ENCODE measurements at regions not wholly inside any gene's neighbourhood (a gene's known extent, or its start where the extent isn't known, plus 50 kb on each side); places are given as distances from the start of the nearest gene placed in this dataset.
"Not testable (repeated sequence)": the region's sequence is repeated elsewhere in the genome, so short reads cannot be mapped to it uniquely, and the experiment has no call there.

GRCh38 chr13:70788074-70788473 is 679.8 kb upstream of the KLHL1 start:
- no peak for DNase-seq (ENCODE audit: low spot score)

GRCh38 chr13:70784207-70784989 is 676.1 kb upstream of the KLHL1 start:
- no peak for DNase-seq (ENCODE audit: low spot score)

- no peak for DNase-seq (ENCODE audit: low spot score)
Measured at GRCh38 chr13:70769817-70770216, 661.6 kb upstream of the KLHL1 start.

GRCh38 chr13:70758932-70759331 is 650.7 kb upstream of the KLHL1 start:
- no peak for DNase-seq (ENCODE audit: low spot score)

GRCh38 chr13:70756088-70756487 is 647.8 kb upstream of the KLHL1 start:
- DNase-seq (ENCODE audit: low spot score): no peak

GRCh38 chr13:70755456-70755855 is 647.2 kb upstream of the KLHL1 start:
- DNase-seq (ENCODE audit: low spot score): no peak

- no peak for DNase-seq (ENCODE audit: low spot score)
Measured at GRCh38 chr13:70747262-70747661, 639.0 kb upstream of the KLHL1 start.

- not testable (repeated sequence) for DNase-seq (ENCODE audit: low spot score)
Measured at GRCh38 chr13:70746469-70746868, 638.2 kb upstream of the KLHL1 start.

- no peak for DNase-seq (ENCODE audit: low spot score)
Measured at GRCh38 chr13:70736622-70737317, 628.5 kb upstream of the KLHL1 start.

- DNase-seq (ENCODE audit: low spot score): no peak
Measured at GRCh38 chr13:70732611-70733010, 624.4 kb upstream of the KLHL1 start.

GRCh38 chr13:70729369-70729768 is 621.1 kb upstream of the KLHL1 start:
- no peak for DNase-seq (ENCODE audit: low spot score)

- DNase-seq (ENCODE audit: low spot score): peak; percentile 25
Measured at GRCh38 chr13:70723732-70724131, 615.5 kb upstream of the KLHL1 start.

- no peak for DNase-seq (ENCODE audit: low spot score)
Measured at GRCh38 chr13:70720386-70720785, 612.1 kb upstream of the KLHL1 start.

- DNase-seq (ENCODE audit: low spot score): no peak
Measured at GRCh38 chr13:70714993-70715392, 606.7 kb upstream of the KLHL1 start.

GRCh38 chr13:70708775-70709174 is 600.5 kb upstream of the KLHL1 start:
- no peak for DNase-seq (ENCODE audit: low spot score)

GRCh38 chr13:70703755-70704154 is 595.5 kb upstream of the KLHL1 start:
- DNase-seq (ENCODE audit: low spot score): no peak

GRCh38 chr13:70694996-70695715 is 586.9 kb upstream of the KLHL1 start:
- DNase-seq (ENCODE audit: low spot score): no peak

GRCh38 chr13:70668983-70669382 is 560.7 kb upstream of the KLHL1 start:
- DNase-seq (ENCODE audit: low spot score): peak; percentile 10

- DNase-seq (ENCODE audit: low spot score): no peak
Measured at GRCh38 chr13:70668293-70668692, 560.0 kb upstream of the KLHL1 start.

- DNase-seq (ENCODE audit: low spot score): no peak
Measured at GRCh38 chr13:70666883-70667556, 558.8 kb upstream of the KLHL1 start.

- DNase-seq (ENCODE audit: low spot score): no peak
Measured at GRCh38 chr13:70662231-70662940, 554.1 kb upstream of the KLHL1 start.

GRCh38 chr13:70644052-70644451 is 535.8 kb upstream of the KLHL1 start:
- DNase-seq (ENCODE audit: low spot score): no peak
